Muscle layer of colon (tissue), 2 donors: ENCODE measurements at regions not wholly inside any gene's neighbourhood (a gene's known extent, or its start where the extent isn't known, plus 50 kb on each side); places are given as distances from the start of the nearest gene placed in this dataset.

Source experiments
- H3K27ac ChIP-seq: one replicate; pipeline ENCODE4 v1.7.0; 2013; ENCODE audit warnings: low read depth, mild to moderate bottlenecking, low read length, moderate library complexity
- H3K27me3 ChIP-seq, 2 donors: one replicate each; pipeline ENCODE4 v1.7.0; 2013; ENCODE audit warnings: low read length in 2 of 2, mild to moderate bottlenecking in 2 of 2; ENCODE audit not compliant: insufficient read depth in 2 of 2, control insufficient read depth in 1 of 2
- H3K36me3 ChIP-seq: one replicate; pipeline ENCODE4 v1.7.0; 2013; ENCODE audit warnings: mild to moderate bottlenecking, low read length; ENCODE audit not compliant: insufficient read depth
- H3K4me1 ChIP-seq: one replicate; pipeline ENCODE4 v1.7.0; 2013; ENCODE audit warnings: mild to moderate bottlenecking, low read length; ENCODE audit not compliant: insufficient read depth
- H3K4me3 ChIP-seq, 2 donors: one replicate each; pipeline ENCODE4 v1.7.0; 2013; ENCODE audit warnings: low read length in 2 of 2, low read depth in 1 of 2, mild to moderate bottlenecking in 1 of 2, moderate library complexity in 1 of 2
- H3K9ac ChIP-seq: one replicate; pipeline ENCODE4 v1.7.0; 2013; ENCODE audit warnings: low read length
- H3K9me3 ChIP-seq: one replicate; pipeline ENCODE4 v1.7.0; 2013; ENCODE audit warnings: mild to moderate bottlenecking, low read length
- donor health status: abdominal sarcoma.
- donor health status: Adenocarcinoma of cecum.

DNA sequence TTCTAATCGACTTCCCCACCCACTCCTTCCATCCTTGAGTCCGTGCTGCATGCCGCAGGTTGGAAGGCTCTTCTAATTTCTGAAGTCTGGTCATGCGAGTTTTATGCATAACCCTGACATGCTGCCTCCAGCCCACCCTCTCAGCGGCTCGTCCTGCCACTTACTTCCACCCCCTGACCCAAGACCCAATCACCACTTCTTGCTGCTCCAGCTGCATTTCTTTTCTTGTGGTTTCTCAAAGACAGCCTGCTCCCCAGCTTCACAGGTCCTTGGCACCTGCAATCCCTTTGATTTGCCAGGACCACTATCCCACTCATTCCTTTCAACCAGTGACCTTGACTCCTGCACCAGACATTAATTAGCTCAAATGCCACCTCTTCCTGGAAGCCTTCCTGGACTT is 486.7 kb downstream of the VRK1 start:
- Histone ChIP-seq H3K27ac (no peak overlapping the region), H3K36me3 (no peaks in the 10 kb centered on the region), H3K9me3 (no peaks in the 10 kb centered on the region), H3K27me3 (no peaks in the 10 kb centered on the region), H3K4me1 (no peaks in the 10 kb centered on the region), H3K9ac (no peak overlapping the region), H3K4me3 (no peak overlapping the region)

DNA sequence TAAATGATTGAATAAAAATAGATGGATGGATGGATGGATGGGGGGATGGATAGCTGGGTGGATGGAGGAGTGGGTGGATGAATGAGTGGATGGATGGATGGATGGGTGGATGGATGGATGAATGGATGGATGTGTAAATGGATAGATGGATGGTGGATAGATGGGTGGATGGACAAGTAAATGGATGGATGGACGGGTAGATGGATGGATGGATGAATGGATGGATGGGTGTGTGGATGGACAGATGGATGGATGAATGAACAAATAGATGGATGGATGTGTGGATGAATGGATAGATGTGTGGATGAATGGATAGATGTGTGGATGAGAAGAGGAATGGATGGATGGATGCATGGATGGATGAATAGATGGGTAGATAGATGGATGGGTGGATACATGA is 490.8 kb downstream of the VRK1 start:
- Histone ChIP-seq H3K27ac (no peak overlapping the region), H3K4me1 (no peaks in the 10 kb centered on the region), H3K36me3 (no peaks in the 10 kb centered on the region), H3K9ac (no peak overlapping the region), H3K9me3 (no peaks in the 10 kb centered on the region), H3K4me3 (no peak overlapping the region), H3K27me3 (no peaks in the 10 kb centered on the region)

DNA sequence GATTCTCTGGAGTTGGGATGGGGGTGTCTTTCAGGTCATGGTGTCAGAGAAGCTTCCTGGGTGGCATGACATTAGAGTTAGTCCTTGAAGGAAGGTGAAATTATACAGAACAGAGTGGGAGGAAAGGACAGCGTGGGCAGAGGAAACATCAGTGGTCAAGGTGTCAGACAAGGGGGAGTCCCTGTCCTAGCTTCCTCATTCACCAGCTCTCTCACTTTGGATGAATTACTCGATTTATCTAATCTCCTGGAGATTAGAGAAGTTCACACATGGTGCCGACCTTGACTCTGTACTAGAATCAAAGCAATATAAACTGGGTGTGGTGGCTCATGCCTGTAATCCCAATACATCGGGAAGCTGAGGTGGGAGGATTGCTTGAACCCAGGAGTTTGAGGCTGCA is 492.9 kb downstream of the VRK1 start:
- no peak overlapping the region for H3K9ac ChIP-seq
- H3K4me1 ChIP-seq, result no peaks in the 10 kb centered on the region
- no peaks in the 10 kb centered on the region for H3K27me3 ChIP-seq
- no peaks in the 10 kb centered on the region for H3K9me3 ChIP-seq
- no peak overlapping the region for H3K27ac ChIP-seq
- no peak overlapping the region for H3K4me3 ChIP-seq
- no peaks in the 10 kb centered on the region for H3K36me3 ChIP-seq

DNA sequence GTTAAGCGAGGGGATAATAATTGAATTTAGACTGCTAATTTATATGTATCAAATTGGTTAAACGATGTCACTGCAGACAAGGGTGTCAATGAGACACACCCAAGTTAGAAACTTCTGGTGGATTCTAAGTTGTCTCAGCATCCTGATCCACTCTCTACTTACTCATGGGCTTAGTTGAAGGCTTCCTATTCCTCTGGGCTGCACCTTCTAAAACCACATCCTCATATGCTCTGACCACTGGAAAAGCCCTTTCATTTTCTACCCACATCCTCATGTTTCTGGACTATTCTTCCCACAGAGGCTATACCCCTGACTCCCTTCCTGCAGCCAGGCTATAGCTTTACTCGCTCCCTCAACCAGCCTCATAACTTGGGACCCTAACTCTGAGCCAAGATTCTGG is 493.8 kb downstream of the VRK1 start:
- H3K27ac ChIP-seq, result no peak overlapping the region
- H3K36me3 ChIP-seq, result no peaks in the 10 kb centered on the region
- no peak overlapping the region for H3K9ac ChIP-seq
- H3K4me3 ChIP-seq, result no peak overlapping the region
- no peaks in the 10 kb centered on the region for H3K9me3 ChIP-seq
- H3K27me3 ChIP-seq, result no peaks in the 10 kb centered on the region
- H3K4me1 ChIP-seq, result no peaks in the 10 kb centered on the region

DNA sequence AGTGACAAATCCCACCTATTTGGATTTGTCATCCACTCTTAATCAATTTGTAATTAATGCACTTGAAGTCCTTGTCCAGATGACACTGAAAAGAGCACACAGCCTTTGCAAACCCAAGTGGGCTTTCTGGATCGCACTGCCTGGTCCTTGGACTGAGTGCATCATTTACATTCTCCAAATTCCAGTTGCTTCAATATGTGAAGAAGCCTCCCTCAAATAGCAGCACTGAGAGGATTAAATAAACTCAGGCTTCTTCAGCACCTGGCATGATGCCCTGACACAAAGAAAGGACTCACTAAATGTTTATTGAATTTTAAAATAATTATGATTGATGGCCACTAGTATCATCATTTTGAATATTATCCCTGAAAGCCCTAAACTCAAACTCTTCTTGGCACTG is 496.5 kb downstream of the VRK1 start:
- H3K27ac ChIP-seq, result no peak overlapping the region

DNA sequence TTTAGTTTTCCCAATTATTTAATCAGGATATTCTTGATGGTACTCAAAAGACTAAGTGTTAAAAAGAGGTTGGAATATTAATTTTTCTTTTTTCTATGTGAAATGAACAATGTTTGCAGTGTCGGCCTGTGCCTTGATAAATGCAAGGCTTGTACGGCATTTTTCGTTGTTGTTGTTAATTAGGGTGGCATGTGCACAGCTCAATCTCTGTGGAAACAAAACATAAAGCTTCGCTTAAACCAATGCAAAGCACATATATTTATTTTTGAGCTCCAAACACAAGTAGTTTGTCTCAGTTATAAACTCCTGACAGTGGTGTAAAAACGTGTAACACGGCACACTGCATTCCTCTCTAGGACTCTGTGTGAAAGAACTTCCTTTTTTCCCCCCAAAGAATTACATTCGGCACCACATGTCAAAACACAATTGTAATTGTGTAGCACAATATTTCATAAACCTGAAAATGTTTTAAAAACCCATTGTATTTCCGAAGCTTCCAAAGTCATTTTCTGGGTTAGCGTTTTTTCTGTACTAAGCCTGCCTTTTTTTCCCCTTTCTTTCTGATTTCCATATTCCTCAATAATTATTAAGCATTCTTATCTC is 498.0 kb downstream of the VRK1 start:
- Histone ChIP-seq H3K9me3 (no peaks in the 10 kb centered on the region), H3K4me1 (no peaks in the 10 kb centered on the region), H3K27me3 (no peaks in the 10 kb centered on the region), H3K4me3 (no peak overlapping the region), H3K9ac (no peak overlapping the region), H3K27ac (no peak overlapping the region), H3K36me3 (no peaks in the 10 kb centered on the region)

More for the DNA sequence above, 496.5 kb downstream of the VRK1 start:
- Histone ChIP-seq H3K36me3 (no peaks in the 10 kb centered on the region), H3K4me1 (no peaks in the 10 kb centered on the region), H3K27me3 (no peaks in the 10 kb centered on the region), H3K4me3 (no peak overlapping the region), H3K9me3 (no peaks in the 10 kb centered on the region), H3K9ac (no peak overlapping the region)

DNA sequence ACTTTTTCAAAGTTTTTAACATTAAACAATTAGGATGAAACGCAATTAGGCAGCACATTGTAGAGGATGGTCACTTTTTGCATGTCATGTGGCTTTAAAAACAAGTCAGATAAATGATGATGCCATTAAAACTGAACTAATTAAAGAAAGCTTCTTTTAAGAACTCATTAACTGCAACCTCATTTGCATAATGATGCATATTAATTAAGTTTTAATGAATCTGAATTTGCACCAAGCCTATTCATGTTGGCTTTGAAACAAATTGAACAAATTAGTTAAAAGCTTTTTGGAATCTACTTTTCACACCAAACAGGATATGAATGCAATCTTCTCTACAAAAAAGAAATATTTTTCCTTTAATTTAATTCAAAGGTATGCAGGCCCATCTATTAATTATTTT is 499.0 kb downstream of the VRK1 start:
- no peaks in the 10 kb centered on the region for H3K27me3 ChIP-seq
- no peaks in the 10 kb centered on the region for H3K36me3 ChIP-seq
- no peak overlapping the region for H3K9ac ChIP-seq
- H3K4me1 ChIP-seq, result no peaks in the 10 kb centered on the region
- H3K27ac ChIP-seq, result no peak overlapping the region
- no peaks in the 10 kb centered on the region for H3K9me3 ChIP-seq
- H3K4me3 ChIP-seq, result no peak overlapping the region

DNA sequence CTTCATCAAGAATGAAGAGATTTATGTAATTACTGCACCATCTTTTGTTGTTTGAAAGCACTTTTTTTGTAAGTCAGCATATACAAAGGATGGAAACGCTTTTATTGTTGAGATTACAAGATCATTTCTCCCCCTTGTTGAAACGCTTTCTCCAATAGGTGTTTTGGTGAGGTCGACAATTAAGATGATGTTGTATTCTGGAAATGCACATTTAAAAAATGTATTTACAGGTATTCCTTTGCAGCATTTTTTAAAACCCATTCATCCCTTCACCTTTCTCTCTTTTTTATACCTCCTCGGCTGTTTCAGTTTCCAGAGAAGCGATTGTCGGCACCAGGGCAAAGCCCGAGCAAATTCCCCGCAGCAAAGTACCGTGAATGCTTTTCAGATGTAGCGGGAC is 499.9 kb downstream of the VRK1 start:
- Histone ChIP-seq H3K9ac (no peak overlapping the region), H3K27me3 (no peaks in the 10 kb centered on the region), H3K36me3 (no peaks in the 10 kb centered on the region), H3K9me3 (no peaks in the 10 kb centered on the region), H3K4me1 (no peaks in the 10 kb centered on the region), H3K4me3 (no peak overlapping the region), H3K27ac (no peak overlapping the region)

DNA sequence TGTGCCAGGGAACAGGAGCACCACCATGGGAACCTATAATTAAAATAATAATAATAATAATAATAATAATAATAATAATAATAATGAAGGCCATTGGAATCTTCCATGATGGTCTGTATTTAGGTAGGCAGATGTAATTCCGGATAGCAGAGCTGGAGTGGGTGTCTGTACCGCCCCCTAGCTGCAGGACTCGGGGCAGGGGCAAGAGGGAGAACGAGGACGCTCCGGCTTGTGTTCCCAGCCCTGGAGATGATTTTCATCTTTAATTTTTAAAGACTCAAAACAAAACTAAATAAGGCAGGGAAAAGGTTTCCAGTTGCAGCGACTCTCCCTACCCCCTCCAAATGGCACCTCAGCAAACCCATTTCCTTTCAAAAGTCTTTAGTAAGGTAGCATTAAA is 501.1 kb downstream of the VRK1 start:
- Histone ChIP-seq H3K27ac (no peak overlapping the region), H3K27me3 (no peaks in the 10 kb centered on the region), H3K36me3 (no peaks in the 10 kb centered on the region), H3K4me3 (no peak overlapping the region), H3K9ac (no peak overlapping the region), H3K4me1 (no peaks in the 10 kb centered on the region), H3K9me3 (no peaks in the 10 kb centered on the region)

DNA sequence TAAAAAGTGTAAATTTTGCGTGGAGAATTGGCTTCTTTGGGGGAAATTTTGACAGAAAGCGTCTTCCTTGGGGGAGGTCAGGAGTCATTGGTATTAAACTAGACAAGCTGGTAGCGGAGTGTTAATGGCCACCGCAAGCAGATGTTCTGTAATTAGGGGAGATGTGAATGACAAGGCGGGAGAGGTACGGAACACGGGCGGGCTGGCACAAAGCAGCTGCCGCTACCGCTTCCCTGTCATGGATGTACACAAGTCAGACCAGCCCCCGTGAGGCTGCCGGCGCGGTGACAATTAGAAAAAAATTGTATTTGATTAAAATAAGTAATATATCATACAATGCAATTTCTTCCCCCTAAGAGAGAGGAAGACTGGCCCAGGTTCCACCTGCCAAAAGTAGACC is 501.6 kb downstream of the VRK1 start:
- Histone ChIP-seq H3K4me3 (no peak overlapping the region), H3K27ac (no peak overlapping the region), H3K27me3 (no peaks in the 10 kb centered on the region), H3K9ac (no peak overlapping the region), H3K4me1 (no peaks in the 10 kb centered on the region), H3K36me3 (no peaks in the 10 kb centered on the region), H3K9me3 (no peaks in the 10 kb centered on the region)

DNA sequence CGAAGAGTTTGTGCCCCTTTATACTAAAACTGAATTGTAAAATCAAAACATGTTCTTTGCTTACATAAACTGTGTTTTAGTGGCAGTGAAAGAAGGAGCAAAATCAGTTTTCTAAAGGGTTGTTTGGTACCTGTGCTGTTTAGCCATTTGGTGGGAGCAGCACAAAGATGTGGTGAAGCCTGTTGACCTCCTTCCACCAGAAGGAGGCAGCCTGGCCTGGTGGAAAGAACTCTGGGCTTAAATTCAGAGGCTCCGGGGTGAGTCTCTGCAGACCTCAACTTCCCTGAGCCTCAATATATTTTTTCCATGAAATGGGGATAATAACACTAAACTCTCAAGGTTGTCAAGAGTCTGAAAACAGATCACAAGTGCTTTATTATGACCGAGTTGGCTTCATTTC is 502.5 kb downstream of the VRK1 start:
- Histone ChIP-seq H3K9ac (no peak overlapping the region), H3K27ac (no peak overlapping the region), H3K4me3 (no peak overlapping the region), H3K9me3 (no peaks in the 10 kb centered on the region), H3K27me3 (no peaks in the 10 kb centered on the region), H3K4me1 (no peaks in the 10 kb centered on the region), H3K36me3 (no peaks in the 10 kb centered on the region)

DNA sequence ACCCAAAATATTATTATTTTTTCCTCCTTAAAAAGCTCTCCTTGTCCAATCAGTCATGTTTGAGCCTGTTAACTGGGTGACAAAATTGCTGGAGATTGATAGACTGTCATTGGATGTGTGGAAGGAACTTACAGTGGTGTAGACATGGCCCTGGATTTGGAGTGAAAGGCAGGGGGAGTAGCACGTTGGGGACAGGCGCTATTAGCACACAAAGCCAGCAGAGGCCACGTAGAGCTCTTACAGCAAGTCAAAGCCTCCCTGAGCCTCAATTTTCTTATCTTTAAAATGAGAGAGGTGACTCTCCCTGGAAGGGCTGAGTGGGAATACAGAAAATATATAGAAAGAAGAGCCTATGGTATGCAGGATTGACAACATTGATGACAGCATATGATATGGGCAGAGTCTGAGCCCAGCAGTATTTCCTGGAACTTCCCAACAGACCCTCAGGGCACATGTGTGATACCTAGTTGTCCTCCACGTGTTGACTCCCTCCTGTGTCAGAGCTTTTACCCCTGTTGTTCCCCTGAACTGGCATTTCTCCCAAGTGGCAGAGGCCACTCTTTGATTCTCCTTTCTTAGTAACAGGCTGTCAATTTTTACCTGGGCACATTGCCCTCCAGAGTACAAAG is 504.9 kb downstream of the VRK1 start:
- H3K4me3 ChIP-seq, result no peak overlapping the region
- H3K36me3 ChIP-seq, result no peaks in the 10 kb centered on the region
- H3K27me3 ChIP-seq, result no peaks in the 10 kb centered on the region
- no peaks in the 10 kb centered on the region for H3K9me3 ChIP-seq
- H3K27ac ChIP-seq, result no peak overlapping the region
- no peak overlapping the region for H3K9ac ChIP-seq
- no peaks in the 10 kb centered on the region for H3K4me1 ChIP-seq
